CD14-positive monocyte (primary cell): ENCODE measurements at regions not wholly inside any gene's neighbourhood (a gene's known extent, or its start where the extent isn't known, plus 50 kb on each side); places are given as distances from the start of the nearest gene placed in this dataset.

Source experiments
- DNase-seq, 3 donors: peaks; one replicate each; pipeline ENCODE4 v3.0.0-alpha.2; 2011 to 2022
- H2AFZ ChIP-seq: 2 replicates; pipeline ENCODE4 v1.6.0; 2012; ENCODE audit warnings: mild to moderate bottlenecking, low read depth, low read length, inconsistent platforms; ENCODE audit not compliant: insufficient read depth, poor library complexity, severe bottlenecking
- H3K27ac ChIP-seq, 2 donors: 1 replicate in 1 of 2; 2 replicates in 1 of 2; pipeline ENCODE4 v1.5.1; 2012 to 2013; ENCODE audit warnings: low read length in 2 of 2, control low read depth in 1 of 2, inconsistent platforms in 1 of 2, low read depth in 1 of 2, mild to moderate bottlenecking in 1 of 2
- H3K27me3 ChIP-seq, 2 donors: one replicate each; pipeline versions ENCODE4 v1.6.0 to v1.6.1; 2011 to 2013; ENCODE audit warnings: low read length in 2 of 2; ENCODE audit not compliant: control insufficient read depth in 2 of 2, insufficient read depth in 2 of 2
- H3K36me3 ChIP-seq, 2 donors: replicated peaks in 1 of 2; 1 replicate in 1 of 2; 2 replicates in 1 of 2; pipeline versions ENCODE4 v1.5.1 to v1.6.1; 2012 to 2013; ENCODE audit warnings: low read length in 2 of 2, control low read depth in 1 of 2, inconsistent platforms in 1 of 2, mild to moderate bottlenecking in 1 of 2; ENCODE audit not compliant: insufficient read depth in 2 of 2, control insufficient read depth in 1 of 2
- H3K4me1 ChIP-seq, 2 donors: 1 replicate in 1 of 2; 2 replicates in 1 of 2; pipeline versions ENCODE4 v1.5.1 to v1.6.1; 2012 to 2013; ENCODE audit warnings: low read length in 2 of 2, control low read depth in 1 of 2, inconsistent platforms in 1 of 2, mild to moderate bottlenecking in 1 of 2, moderate library complexity in 1 of 2; ENCODE audit not compliant: insufficient read depth in 2 of 2, control insufficient read depth in 1 of 2
- H3K4me2 ChIP-seq: replicated peaks from 2 replicates; pipeline ENCODE3; 2012; ENCODE audit warnings: low read length, moderate library complexity, mild to moderate bottlenecking; ENCODE audit not compliant: poor library complexity, severe bottlenecking; ENCODE audit errors: extremely low read depth
- H3K4me3 ChIP-seq, 3 experiments: fragments of 200-600 bp in 1 of 3; sonication (generic) in 1 of 3; replicated peaks in 1 of 3; 1 replicate in 2 of 3; 2 replicates in 1 of 3; pipeline ENCODE4 v1.5.1; 2011 to 2013; ENCODE audit warnings: low read length in 3 of 3, mild to moderate bottlenecking in 3 of 3, control low read depth in 2 of 3, low read depth in 2 of 3, inconsistent platforms in 1 of 3, moderate library complexity in 1 of 3
- H3K79me2 ChIP-seq: 2 replicates; pipeline ENCODE4 v1.6.0; 2012; ENCODE audit warnings: mild to moderate bottlenecking, control low read depth, inconsistent platforms, low read length, moderate library complexity; ENCODE audit not compliant: insufficient read depth
- H3K9ac ChIP-seq: 2 replicates; pipeline ENCODE4 v1.6.0; 2017; ENCODE audit warnings: low read length, mild to moderate bottlenecking; ENCODE audit not compliant: insufficient read depth, poor library complexity, severe bottlenecking
- H3K9me3 ChIP-seq, 2 donors: replicated peaks in 1 of 2; 1 replicate in 1 of 2; 2 replicates in 1 of 2; pipeline versions ENCODE4 v1.5.1 to v1.6.1; 2012 to 2013; ENCODE audit warnings: low read length in 2 of 2, control low read depth in 1 of 2; ENCODE audit not compliant: control insufficient read depth in 1 of 2, insufficient read depth in 1 of 2
- H4K20me1 ChIP-seq: 2 replicates; pipeline ENCODE4 v1.6.0; 2012; ENCODE audit warnings: mild to moderate bottlenecking, low read length, control low read depth, moderate library complexity; ENCODE audit not compliant: insufficient read depth
- H3K27ac Mint-ChIP-seq, 7 donors: one replicate each; pipeline ENCODE4 v1.8.0; 2020; ENCODE audit warnings: mild to moderate bottlenecking in 7 of 7, mixed read lengths in 7 of 7, moderate library complexity in 6 of 7, inconsistent platforms in 2 of 7
- H3K27me3 Mint-ChIP-seq, 3 donors: one replicate each; pipeline ENCODE4 v1.8.0; 2021 to 2022; ENCODE audit warnings: low read depth in 3 of 3, mild to moderate bottlenecking in 3 of 3, mixed read lengths in 3 of 3, moderate library complexity in 3 of 3, inconsistent platforms in 1 of 3
- H3K36me3 Mint-ChIP-seq, 2 donors: one replicate each; pipeline ENCODE4 v1.8.0; 2020; ENCODE audit warnings: mixed read lengths in 2 of 2, inconsistent platforms in 1 of 2, mild to moderate bottlenecking in 1 of 2
- H3K4me1 Mint-ChIP-seq: one replicate; pipeline ENCODE4 v1.8.0; 2020; ENCODE audit warnings: mild to moderate bottlenecking, mixed read lengths
- H3K4me3 Mint-ChIP-seq, 2 donors: one replicate each; pipeline ENCODE4 v1.8.0; 2020; ENCODE audit warnings: mild to moderate bottlenecking in 2 of 2, mixed read lengths in 2 of 2, moderate library complexity in 1 of 2
- H3K9me3 Mint-ChIP-seq, 7 donors: one replicate each; pipeline ENCODE4 v1.8.0; 2020 to 2022; ENCODE audit warnings: mixed read lengths in 7 of 7, mild to moderate bottlenecking in 6 of 7, moderate library complexity in 6 of 7, inconsistent platforms in 2 of 7
- CTCF ChIP-seq: fragments of 200-600 bp; IDR thresholded peaks from one replicate; pipeline ENCODE4 v1.8.0; 2022; ENCODE audit warnings: antibody characterized with exemption, mild to moderate bottlenecking
- WGBS: methylation state at CpG from one replicate; pipeline ENCODE4 v1.1.5; 2013; ENCODE audit warnings: missing lambda C conversion rate; ENCODE audit not compliant: insufficient coverage; 5-methylcytosine and 5-hydroxymethylcytosine counted together
- intact Hi-C, 2 donors: fragments of 100-400 bp; cut with micrococcal nuclease; formaldehyde crosslinking; loops; one replicate each; pipeline versions ENCODE4 v1.15.0 to v1.15.1; 2023

GRCh38 chr15:70199540-70200410 lies 102.1 kb upstream of the TLE3 start:
- DNase-seq, result no peak
- Histone ChIP-seq H3K4me1 (no peaks in the 10 kb centered on the region), H3K4me3 (no peak overlapping the region), H3K36me3 (no peaks in the 10 kb centered on the region), H4K20me1 (no peaks in the 10 kb centered on the region), H3K9me3 (no peaks in the 10 kb centered on the region), H3K79me2 (no peaks in the 10 kb centered on the region), H3K27me3 (peaks cover 0 to 7% of the 10 kb centered on the region in 2 donors), H3K9ac (no peak overlapping the region), H2AFZ (no peak overlapping the region), H3K27ac (no peak overlapping the region), H3K4me2 (no peak overlapping the region)
- Mint-ChIP-seq H3K27me3 (peaks cover 17 to 37% (median 26%) of the 10 kb centered on the region in 3 donors), H3K9me3 (no peaks in the 10 kb centered on the region), H3K36me3 (no peaks in the 10 kb centered on the region), H3K27ac (peak overlapping the region in 1 of 7 donors; percentile 56), H3K4me3 (peak overlapping the region in 1 of 2 donors; percentile 42), H3K4me1 (peaks cover 5% of the 10 kb centered on the region)
- no peak for TF ChIP-seq CTCF
- intact Hi-C loops, result no loop called here
- 54% methylated on average over 12 of the region's 18 CpGs for WGBS

GRCh38 chr15:70199124-70199482 lies 101.4 kb upstream of the TLE3 start:
- H3K79me2 ChIP-seq, result no peaks in the 10 kb centered on the region
- H3K27ac ChIP-seq, result no peak overlapping the region
- WGBS, result 100% methylated on average over 2 of the region's 4 CpGs
- H3K4me3 ChIP-seq, result no peak overlapping the region
- no peaks in the 10 kb centered on the region for H3K4me1 ChIP-seq
- H3K9ac ChIP-seq, result no peak overlapping the region
- intact Hi-C loops, result no loop called here
- DNase-seq, result no peak
- TF ChIP-seq CTCF, result no peak
- no peaks in the 10 kb centered on the region for H3K9me3 ChIP-seq
- H2AFZ ChIP-seq, result no peak overlapping the region
- H4K20me1 ChIP-seq, result no peaks in the 10 kb centered on the region
- H3K36me3 ChIP-seq, result no peaks in the 10 kb centered on the region
- no peak overlapping the region for H3K4me2 ChIP-seq
- H3K27me3 Mint-ChIP-seq, result peaks cover 19 to 37% (median 26%) of the 10 kb centered on the region in 3 donors
- peaks cover 0 to 7% of the 10 kb centered on the region in 2 donors for H3K27me3 ChIP-seq
- H3K36me3 Mint-ChIP-seq, result no peaks in the 10 kb centered on the region
- peaks cover 5% of the 10 kb centered on the region for H3K4me1 Mint-ChIP-seq
- H3K4me3 Mint-ChIP-seq, result no peak overlapping the region
- H3K9me3 Mint-ChIP-seq, result no peaks in the 10 kb centered on the region
- no peak overlapping the region for H3K27ac Mint-ChIP-seq
